ENCODE measurements at regions not wholly inside any gene's neighbourhood (a gene's known extent, or its start where the extent isn't known, plus 50 kb on each side); places are given as distances from the start of the nearest gene placed in this dataset.

DNA sequence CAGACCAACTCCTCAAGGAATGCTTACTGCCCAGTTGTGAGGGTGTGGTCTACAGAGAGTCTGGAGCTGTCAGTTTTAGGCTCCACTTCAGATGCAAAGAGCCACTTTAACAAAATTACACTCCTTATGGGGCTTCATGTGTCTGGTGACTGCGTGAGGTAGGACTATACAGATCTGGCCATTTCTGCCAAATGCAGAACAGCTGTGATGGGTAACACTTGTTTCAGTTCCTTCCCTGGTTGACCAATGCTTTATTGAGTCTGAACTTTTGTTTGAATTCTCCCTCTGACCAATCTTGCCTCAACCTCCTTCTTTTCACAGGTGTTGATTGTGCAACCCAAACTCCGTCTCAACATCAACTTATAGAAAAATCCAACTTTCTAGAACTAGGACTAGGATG lies 181.2 kb downstream of the OMA1 start:
- DNase-seq: no peak

DNA sequence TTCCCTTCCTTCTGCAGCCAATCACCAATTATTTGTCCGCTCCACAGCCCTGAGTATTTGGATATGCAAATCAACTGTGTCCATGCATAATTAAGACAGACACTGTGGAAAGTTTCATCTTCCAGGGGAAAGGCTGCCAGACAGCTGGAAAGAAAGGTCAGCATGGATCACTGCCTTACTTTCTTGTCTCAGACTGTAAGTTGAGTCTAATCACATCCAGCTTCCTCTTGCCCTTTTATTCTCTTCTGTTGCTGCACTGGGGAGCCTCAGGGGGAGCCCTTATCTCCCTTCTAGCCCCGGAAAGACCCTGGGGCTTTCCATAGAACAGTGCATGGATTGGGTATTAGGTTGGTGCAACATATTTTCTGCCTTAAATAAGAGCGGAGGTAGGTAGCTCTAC lies 182.9 kb downstream of the OMA1 start:
- DNase-seq: no peak

DNA sequence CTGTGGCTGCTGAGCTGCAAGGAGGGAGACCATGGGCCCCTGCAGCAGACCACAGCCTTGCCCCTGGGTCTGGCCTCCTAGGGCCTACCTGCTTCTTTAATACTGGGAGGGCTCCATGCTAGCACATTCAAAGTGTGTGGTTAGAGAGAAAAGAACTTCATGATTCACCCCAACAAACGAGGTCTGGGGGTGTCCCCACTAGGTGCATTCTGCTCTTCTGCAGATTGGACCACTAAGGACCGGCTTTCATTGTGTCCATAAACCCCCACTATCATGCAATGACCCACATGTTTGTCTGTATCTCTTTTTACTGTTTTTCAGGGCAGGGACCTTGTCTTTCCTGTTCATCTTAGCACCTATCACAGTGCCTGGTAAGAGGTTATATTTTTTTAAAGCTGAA lies 185.4 kb downstream of the OMA1 start:
- DNase-seq: no peak

DNA sequence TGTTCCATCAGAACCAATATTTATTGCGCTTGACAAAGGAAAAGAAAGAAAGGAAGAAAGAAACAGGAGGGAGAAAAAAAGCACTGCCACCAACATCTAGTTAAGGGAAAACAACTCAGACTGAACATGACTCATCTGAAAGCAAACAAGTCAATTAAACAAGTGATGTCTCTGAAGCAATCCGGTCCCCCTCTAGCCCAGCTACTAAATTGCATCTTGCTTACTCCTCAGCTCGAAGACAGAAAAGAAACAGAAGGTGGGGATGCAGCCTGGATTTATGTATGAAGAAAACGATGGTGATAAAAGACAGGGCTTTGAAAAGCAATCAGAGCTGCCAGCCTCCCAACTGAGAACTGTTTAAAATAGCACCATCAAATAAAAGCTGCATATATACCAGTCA lies 188.2 kb downstream of the OMA1 start:
- no peak for DNase-seq

DNA sequence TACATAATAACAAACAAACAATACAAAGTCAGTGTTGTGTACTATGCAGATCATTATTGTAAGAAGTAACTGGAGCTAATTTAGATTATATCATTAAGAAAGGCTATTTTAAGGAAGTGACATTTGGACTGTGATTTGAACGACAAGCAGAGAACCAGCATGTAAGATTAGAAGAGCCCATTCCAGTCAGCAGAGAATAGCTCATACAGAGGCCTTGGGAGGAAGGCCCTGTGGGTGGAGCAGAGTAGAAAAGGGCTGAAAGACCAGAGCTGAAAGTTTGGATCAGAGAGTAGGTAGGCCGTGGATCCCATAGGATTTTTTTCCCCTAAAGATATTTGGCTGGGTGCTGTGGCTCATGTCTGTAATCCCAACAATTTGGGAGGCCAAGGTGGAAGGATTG lies 190.1 kb downstream of the OMA1 start:
- no peak for DNase-seq

DNA sequence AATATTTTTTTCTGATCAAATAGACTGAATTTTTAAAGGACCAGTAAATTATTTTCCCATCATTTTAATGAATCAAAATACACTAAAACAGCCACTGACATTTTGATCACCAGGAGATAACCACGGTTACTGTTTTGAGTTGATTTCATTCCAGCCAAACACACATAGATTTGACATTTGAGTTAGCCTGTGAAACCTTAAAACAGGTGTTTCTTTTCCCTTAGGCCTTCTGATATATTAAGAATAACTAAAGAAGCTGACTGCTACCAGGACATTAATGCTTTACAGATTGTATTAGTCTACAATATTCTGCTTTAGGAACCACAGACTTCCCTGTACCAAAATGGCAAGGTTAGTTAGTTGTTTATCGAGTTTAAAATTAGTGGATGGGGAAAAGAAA lies 193.4 kb downstream of the OMA1 start:
- no peak for DNase-seq

DNA sequence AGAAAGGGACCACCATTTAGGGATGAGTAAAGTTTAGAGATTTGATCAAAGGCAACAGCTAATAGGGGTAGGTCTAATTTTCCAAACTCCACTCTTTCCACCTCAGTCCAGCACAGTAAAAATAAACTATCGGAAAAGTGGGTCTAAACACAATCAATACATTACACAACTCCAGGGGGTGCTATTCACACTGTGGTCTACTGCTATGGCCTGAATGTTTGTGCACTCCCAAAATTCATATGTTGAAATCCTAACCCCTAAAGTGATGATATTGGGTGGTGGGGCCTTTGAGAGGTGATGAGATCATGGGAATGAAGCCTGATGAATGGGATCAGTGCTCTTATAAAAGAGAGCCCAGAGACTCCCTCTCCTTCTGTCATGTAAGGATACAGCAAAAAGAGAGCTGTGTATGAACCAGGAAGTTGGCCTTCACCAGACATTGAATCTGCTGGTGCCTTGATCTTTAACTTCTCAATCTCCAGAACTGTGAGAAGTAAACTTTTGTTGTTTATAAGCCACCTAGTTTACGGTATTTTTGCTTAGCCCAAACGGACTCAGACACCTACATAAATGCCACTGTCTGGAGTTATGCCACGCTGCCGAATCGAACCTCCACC lies 193.9 kb downstream of the OMA1 start:
- DNase-seq: no peak

GRCh38 chr1:58346036-58346355 lies 200.5 kb downstream of the OMA1 start:
- DNase-seq: no peak

GRCh38 chr1:58345215-58346035 lies 201.1 kb downstream of the OMA1 start:
- no peak for DNase-seq

DNA sequence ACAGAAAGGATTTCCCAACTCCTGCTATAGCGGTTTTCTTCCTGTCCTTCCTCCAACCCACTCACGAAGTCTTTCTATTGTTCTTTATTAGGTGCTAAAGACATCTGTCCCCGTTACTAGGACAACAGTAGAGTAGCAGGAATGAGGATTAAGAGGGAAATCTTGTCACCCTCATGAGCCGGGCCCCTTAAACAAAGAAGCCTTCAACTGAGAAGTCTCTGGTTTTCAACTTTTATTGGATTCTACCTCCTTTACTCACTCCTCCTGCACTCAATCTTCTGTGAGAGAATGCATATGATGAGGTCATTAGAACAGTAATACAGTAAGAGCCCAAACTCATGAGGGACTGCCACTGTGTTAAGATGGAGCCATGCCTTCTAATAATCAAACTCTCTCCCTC lies 206.3 kb downstream of the OMA1 start:
- DNase-seq: no peak

GRCh38 chr1:58338081-58338480 lies 208.4 kb downstream of the OMA1 start:
- DNase-seq: no peak

GRCh38 chr1:58333511-58333910 lies 213.0 kb downstream of the OMA1 start:
- no peak for DNase-seq

GRCh38 chr1:58331156-58331555 lies 215.4 kb downstream of the OMA1 start:
- no peak for DNase-seq

DNA sequence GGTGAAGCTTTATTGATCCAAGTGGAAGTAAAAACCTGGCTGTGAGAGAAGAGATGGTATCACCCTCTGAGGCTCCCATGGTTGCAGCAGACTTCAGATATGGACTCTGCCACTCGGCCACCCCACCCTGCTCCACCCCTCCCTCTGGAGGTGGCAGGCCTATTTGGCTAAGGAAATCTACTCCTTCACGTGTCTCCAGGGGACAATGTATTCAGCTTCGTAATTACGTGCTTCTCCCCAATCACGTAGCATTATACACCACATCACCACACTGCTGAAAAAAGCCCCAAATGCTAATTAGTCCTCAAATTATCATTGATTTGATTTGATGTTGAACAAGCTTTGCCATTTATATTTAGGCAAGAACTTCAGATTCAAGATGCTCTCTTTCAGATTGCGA lies 220.7 kb downstream of the OMA1 start:
- no peak for DNase-seq

DNA sequence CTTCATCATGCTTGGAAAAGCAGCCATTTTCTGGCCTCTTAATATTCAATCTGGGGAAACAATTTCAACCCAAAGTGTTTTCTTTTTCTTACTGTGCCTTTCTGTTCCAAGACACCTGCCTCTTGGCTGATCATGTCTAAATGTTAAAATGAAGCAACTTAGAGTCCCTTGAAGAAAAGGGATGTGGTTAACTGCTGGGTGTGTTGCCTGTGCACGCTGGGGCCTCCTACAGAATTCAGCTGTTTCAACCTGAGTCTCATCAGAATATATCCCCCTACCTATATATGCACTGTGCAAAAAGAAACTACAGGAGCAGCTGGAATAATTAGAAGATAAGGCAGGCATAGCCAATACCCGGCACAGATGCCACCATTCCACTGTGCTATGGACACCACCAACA lies 222.0 kb downstream of the OMA1 start:
- no peak for DNase-seq

- no peak for DNase-seq
Observed at GRCh38 chr1:58318157-58319005, 228.1 kb downstream of the OMA1 start.

- DNase-seq: no peak
Observed at GRCh38 chr1:58317694-58318093, 228.8 kb downstream of the OMA1 start.

GRCh38 chr1:58317086-58317485 lies 229.4 kb downstream of the OMA1 start:
- DNase-seq: no peak

DNA sequence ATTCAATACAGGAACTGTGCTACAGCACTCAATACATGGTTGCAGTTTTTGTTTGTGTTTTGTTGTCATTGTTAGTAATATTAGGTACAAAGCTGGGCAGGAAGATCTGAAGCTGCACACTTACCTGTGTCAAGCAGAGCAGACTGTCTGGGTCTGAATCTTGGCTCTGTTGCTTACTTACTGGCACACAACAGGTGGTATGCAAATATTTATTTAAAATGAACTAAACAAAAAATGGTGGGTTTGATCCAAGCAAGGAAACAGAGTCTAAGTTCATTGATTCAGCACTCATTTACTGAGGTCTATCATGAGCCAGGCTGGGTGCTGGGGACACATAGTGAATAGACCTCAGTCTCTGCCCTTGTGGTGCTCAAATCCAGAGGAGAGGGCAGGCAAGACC lies 230.4 kb downstream of the OMA1 start:
- DNase-seq: no peak

GRCh38 chr1:58312971-58313563 lies 233.5 kb downstream of the OMA1 start:
- DNase-seq: no peak

GRCh38 chr1:58312461-58312860 lies 234.1 kb downstream of the OMA1 start:
- DNase-seq: no peak

- no peak for DNase-seq
Observed at GRCh38 chr1:58310881-58311280, 235.6 kb downstream of the OMA1 start.

- DNase-seq: no peak
Observed at GRCh38 chr1:58310469-58310868, 236.1 kb downstream of the OMA1 start.

DNA sequence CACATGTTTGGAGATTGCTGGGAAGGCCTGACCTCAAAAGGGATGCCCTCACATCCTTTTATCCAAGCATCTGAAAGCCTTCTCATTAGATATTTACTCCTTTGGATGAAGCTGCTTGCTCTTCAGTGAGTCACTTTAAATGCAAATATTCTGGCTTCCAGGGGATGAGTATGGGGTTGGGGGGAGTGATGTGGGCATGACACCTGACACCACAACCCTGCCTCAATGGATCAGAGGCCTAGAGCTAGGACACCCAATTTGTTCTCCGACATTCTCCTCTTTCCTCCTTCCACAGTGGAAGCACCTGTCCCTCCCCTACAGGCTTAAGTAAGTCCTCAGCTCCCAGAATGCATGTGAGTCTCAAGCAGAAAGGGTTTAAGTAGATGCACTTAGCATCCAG lies 238.3 kb downstream of the OMA1 start:
- DNase-seq: no peak
